Osteoblast (primary cell): ENCODE measurements at regions not wholly inside any gene's neighbourhood (a gene's known extent, or its start where the extent isn't known, plus 50 kb on each side); places are given as distances from the start of the nearest gene placed in this dataset.

ENCODE experiments used
- DNase-seq: peaks from one replicate; pipeline ENCODE4 v3.0.0; 2011; ENCODE audit warnings: low spot score, mixed read lengths; ENCODE audit not compliant: insufficient read length; ENCODE audit errors: missing footprints
- H2AFZ ChIP-seq: 2 replicates; pipeline ENCODE4 v1.6.0; 2011; ENCODE audit warnings: mild to moderate bottlenecking, low read length
- H3K27ac ChIP-seq: 2 replicates; pipeline ENCODE4 v1.5.1; 2011; ENCODE audit warnings: mild to moderate bottlenecking, low read depth, low read length, moderate library complexity
- H3K27me3 ChIP-seq: 2 replicates; pipeline ENCODE4 v1.6.0; 2012; ENCODE audit warnings: mild to moderate bottlenecking, control low read depth, inconsistent platforms, low read length, moderate library complexity; ENCODE audit not compliant: insufficient read depth
- H3K36me3 ChIP-seq: 2 replicates; pipeline ENCODE4 v1.5.1; 2011; ENCODE audit warnings: mild to moderate bottlenecking, low read length, control low read depth, moderate library complexity; ENCODE audit not compliant: insufficient read depth
- H3K4me1 ChIP-seq: 2 replicates; pipeline ENCODE4 v1.5.1; 2011; ENCODE audit warnings: mild to moderate bottlenecking, low read length, control low read depth, moderate library complexity; ENCODE audit not compliant: insufficient read depth
- H3K4me2 ChIP-seq: 2 replicates; pipeline ENCODE4 v1.6.0; 2011; ENCODE audit warnings: mild to moderate bottlenecking, low read length; ENCODE audit not compliant: insufficient read depth
- H3K4me3 ChIP-seq: fragments of 200-600 bp; sonication (generic); 3 replicates; pipeline ENCODE4 v1.5.1; 2012; ENCODE audit warnings: mild to moderate bottlenecking, low read length, inconsistent platforms; ENCODE audit not compliant: insufficient read depth
- H3K79me2 ChIP-seq: 2 replicates; pipeline ENCODE4 v1.6.0; 2012; ENCODE audit warnings: mild to moderate bottlenecking, low read length, control low read depth, inconsistent platforms; ENCODE audit not compliant: insufficient read depth
- H3K9me3 ChIP-seq: 2 replicates; pipeline ENCODE4 v1.5.1; 2011; ENCODE audit warnings: low read depth, low read length, control low read depth
- H4K20me1 ChIP-seq: 2 replicates; pipeline ENCODE4 v1.6.0; 2012; ENCODE audit warnings: mild to moderate bottlenecking, low read length, control low read depth; ENCODE audit not compliant: insufficient read depth
- TF ChIP-seq, protein P1 (sequence below): IDR thresholded peaks from 2 replicates; pipeline ENCODE4 v1.5.1; 2011; ENCODE audit warnings: mild to moderate bottlenecking, low read depth, low read length, moderate library complexity; ENCODE audit errors: extremely low read depth

DNA sequence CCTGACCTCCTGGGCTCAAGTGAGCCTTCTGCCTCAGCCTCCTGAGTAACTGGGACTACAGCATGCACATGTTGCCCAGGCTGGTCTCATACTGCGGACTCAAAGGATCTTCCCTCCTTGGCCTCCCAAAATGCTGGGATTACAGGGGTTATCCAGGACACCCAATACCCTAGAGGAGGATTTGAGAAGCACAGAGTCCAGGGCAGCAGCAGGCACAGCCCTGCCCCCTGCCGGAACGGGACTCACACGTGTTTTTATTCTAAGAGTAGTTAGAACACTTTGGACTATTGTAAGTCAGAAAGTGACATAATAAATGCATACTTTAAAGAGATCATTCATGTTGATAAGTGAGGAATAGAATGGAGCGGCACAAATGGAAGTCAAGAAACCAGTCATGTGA lies 80.2 kb downstream of the C6orf118 start:
- no peaks in the 10 kb centered on the region for H3K27me3 ChIP-seq
- H4K20me1 ChIP-seq, result no peaks in the 10 kb centered on the region
- no peak overlapping the region for H2AFZ ChIP-seq
- H3K4me2 ChIP-seq, result no peak overlapping the region
- no peak for DNase-seq
- no peaks in the 10 kb centered on the region for H3K79me2 ChIP-seq
- peaks cover 19% of the 10 kb centered on the region for H3K4me1 ChIP-seq
- H3K4me3 ChIP-seq, result no peak overlapping the region
- H3K36me3 ChIP-seq, result no peaks in the 10 kb centered on the region
- no peaks in the 10 kb centered on the region for H3K9me3 ChIP-seq
- TF ChIP-seq, protein P1, sequence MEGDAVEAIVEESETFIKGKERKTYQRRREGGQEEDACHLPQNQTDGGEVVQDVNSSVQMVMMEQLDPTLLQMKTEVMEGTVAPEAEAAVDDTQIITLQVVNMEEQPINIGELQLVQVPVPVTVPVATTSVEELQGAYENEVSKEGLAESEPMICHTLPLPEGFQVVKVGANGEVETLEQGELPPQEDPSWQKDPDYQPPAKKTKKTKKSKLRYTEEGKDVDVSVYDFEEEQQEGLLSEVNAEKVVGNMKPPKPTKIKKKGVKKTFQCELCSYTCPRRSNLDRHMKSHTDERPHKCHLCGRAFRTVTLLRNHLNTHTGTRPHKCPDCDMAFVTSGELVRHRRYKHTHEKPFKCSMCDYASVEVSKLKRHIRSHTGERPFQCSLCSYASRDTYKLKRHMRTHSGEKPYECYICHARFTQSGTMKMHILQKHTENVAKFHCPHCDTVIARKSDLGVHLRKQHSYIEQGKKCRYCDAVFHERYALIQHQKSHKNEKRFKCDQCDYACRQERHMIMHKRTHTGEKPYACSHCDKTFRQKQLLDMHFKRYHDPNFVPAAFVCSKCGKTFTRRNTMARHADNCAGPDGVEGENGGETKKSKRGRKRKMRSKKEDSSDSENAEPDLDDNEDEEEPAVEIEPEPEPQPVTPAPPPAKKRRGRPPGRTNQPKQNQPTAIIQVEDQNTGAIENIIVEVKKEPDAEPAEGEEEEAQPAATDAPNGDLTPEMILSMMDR, result no peak
- H3K27ac ChIP-seq, result no peak overlapping the region

DNA sequence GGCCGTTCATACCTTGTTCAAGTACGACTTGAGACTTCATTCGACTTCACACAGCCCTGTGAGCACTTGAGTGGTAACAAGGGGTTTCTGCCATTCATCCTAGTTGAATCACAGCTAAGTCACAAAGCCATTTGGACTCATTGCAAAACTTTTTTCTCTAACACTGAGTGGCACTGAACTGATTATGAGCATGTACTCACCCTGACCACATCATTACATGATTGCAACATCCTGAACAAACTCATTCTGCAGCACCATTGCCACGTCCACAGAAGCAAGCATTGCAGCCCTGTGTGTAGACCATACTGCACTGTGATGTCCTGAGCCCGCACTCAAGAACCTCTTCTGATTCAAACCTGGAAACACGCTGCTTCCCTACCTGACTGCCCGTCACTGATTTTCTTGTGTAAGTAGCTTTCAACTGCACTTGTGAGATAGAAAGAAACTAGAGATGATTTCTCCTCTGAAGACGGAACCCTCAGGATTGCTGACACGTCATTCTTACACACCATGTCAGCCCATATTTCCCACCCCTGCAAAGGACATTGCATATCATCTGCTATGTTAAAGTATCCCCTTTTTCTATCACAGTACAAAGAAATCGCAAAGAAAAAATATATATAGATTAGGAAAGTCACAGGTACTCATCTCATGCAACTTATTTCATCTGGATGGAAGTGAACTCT lies 81.6 kb downstream of the C6orf118 start:
- no peak overlapping the region for H3K4me3 ChIP-seq
- no peaks in the 10 kb centered on the region for H3K9me3 ChIP-seq
- no peaks in the 10 kb centered on the region for H3K79me2 ChIP-seq
- peaks cover 33% of the 10 kb centered on the region for H3K4me1 ChIP-seq
- DNase-seq, result no peak
- no peaks in the 10 kb centered on the region for H3K27me3 ChIP-seq
- peak overlapping the region; percentile 47 for H3K4me2 ChIP-seq
- TF ChIP-seq, protein P1, result no peak
- H3K36me3 ChIP-seq, result no peaks in the 10 kb centered on the region
- peak overlapping the region; percentile 43 for H2AFZ ChIP-seq
- H4K20me1 ChIP-seq, result no peaks in the 10 kb centered on the region
- H3K27ac ChIP-seq, result peak overlapping the region; percentile 26

DNA sequence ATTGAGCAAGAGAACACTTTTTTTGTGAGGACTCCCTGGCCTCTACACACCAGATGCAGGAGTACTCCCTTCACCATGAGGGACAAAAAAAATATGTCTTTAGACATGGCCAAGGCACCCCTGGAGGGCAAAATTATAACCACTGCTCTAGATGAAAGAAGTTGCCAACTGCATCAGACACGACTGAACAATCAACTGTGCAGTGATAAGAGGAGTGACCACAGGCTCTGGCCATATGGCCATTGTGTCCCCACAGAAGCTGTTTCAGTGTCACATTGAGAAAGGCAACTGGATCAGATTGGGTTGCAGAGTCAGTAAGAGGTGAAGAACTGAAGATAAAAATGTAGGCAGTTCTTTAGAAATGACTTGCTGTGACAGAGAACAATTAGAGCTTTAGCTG lies 85.7 kb downstream of the C6orf118 start:
- Histone ChIP-seq H2AFZ (no peak overlapping the region), H3K79me2 (no peaks in the 10 kb centered on the region), H3K9me3 (no peaks in the 10 kb centered on the region), H3K4me2 (peak overlapping the region; percentile 37), H3K4me1 (peaks cover 36% of the 10 kb centered on the region), H3K27me3 (no peaks in the 10 kb centered on the region), H3K27ac (peak overlapping the region; percentile 70), H3K4me3 (no peak overlapping the region), H4K20me1 (no peaks in the 10 kb centered on the region), H3K36me3 (no peaks in the 10 kb centered on the region)
- no peak for DNase-seq
- TF ChIP-seq, protein P1, result peak; percentile 14

DNA sequence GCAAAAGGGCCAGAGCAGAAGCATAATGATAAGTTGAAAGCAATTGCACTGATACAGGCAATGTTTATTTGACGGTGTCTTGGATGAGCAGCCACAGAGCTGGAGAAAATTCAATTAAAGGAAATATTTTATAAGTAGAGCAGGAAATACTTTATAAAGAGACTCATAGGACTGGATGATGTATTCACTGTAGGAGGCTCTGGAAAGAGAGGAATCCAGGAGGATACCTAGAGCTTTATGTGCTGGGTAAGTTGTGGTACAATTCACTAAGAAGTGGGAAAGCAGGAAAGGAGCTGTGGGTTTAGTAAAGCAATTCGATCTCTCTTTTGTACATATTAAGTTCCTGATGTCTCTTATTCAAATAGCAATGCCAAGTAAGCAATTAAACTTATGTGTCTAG lies 86.3 kb downstream of the C6orf118 start:
- Histone ChIP-seq H3K79me2 (no peaks in the 10 kb centered on the region), H3K27ac (peak overlapping the region; percentile 70), H3K27me3 (no peaks in the 10 kb centered on the region), H3K4me1 (peaks cover 35% of the 10 kb centered on the region), H3K9me3 (no peaks in the 10 kb centered on the region), H3K4me3 (no peak overlapping the region), H2AFZ (no peak overlapping the region), H3K36me3 (no peaks in the 10 kb centered on the region), H3K4me2 (peak overlapping the region; percentile 37), H4K20me1 (no peaks in the 10 kb centered on the region)
- TF ChIP-seq, protein P1, result no peak
- DNase-seq, result no peak
